ENCODE measurements at regions not wholly inside any gene's neighbourhood (a gene's known extent, or its start where the extent isn't known, plus 50 kb on each side); places are given as distances from the start of the nearest gene placed in this dataset.

DNA sequence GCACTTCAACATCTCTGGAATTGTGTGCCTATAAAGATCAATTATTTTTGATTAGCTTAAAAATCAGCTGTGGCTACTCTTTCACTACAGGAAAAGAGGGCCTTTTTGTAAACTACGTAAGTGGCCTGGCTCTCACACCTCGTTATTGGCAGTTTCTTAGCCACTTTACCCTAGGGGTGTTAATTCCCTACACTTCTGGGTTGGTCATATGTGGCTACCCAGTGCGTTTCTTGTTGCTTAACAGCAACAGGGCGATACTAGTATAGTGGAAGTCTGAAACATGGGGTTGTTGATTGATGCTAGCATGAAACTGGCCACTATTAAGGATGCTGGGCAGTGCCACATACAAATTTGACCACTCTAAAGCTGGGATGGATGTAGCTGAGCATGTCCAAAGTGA lies 174.7 kb upstream of the CDH12 start:
- no peaks in the 10 kb centered on the region for H3K4me1 ChIP-seq (ENCODE audit: insufficient read depth, low read length)
- ChIA-PET POLR2A (no interaction called here), CTCF (ENCODE audit: low intra/inter-chr PET ratio, low total read pairs) (no interaction called here)
- BruUV-seq (replicated peaks): no TSS peak
- H3K9ac ChIP-seq (ENCODE audit: insufficient read depth, low read depth, low read length): no peak overlapping the region
- H3K9me3 ChIP-seq (ENCODE audit: low read length): peaks cover 41% of the 10 kb centered on the region
- no peaks in the 10 kb centered on the region for H3K36me3 ChIP-seq (replicated peaks in 1 of 2; ENCODE audit: control insufficient read depth in 1 of 2, insufficient read depth in 2 of 2, low read length in 2 of 2)
- H3K27me3 ChIP-seq (ENCODE audit: control insufficient read depth in 1 of 2, insufficient read depth in 2 of 2, low read length in 2 of 2): no peaks in the 10 kb centered on the region
- intact Hi-C loops (cut with micrococcal nuclease; ENCODE audit: unreplicated experiment) (no loop called here), in situ Hi-C loops (cut with HindIII; ENCODE audit: extremely low pct_ligation_motif_present, low pct_unique_long_range_greater_than_20kb) (no loop called here)
- no peak overlapping the region for H3K4me2 ChIP-seq (ENCODE audit: low read depth, low read length)
- no peak overlapping the region for H3K27ac ChIP-seq (ENCODE audit: extremely low read length, insufficient read depth, low read length)
- no peaks in the 10 kb centered on the region for H3K79me2 ChIP-seq (ENCODE audit: insufficient read depth, low read length)
- FAIRE-seq: no peak
- no peak overlapping the region for H3K4me3 ChIP-seq (replicated peaks in 1 of 3; ENCODE audit: insufficient read depth in 1 of 3, low read depth in 2 of 3, low read length in 3 of 3)
- TF ChIP-seq TEAD2 (CRISPR knock-in tag; IDR thresholded peaks at IDR 0.05) (no peak), MIER3 (CRISPR knock-in tag; IDR thresholded peaks at IDR 0.05; ENCODE audit: borderline replicate concordance) (no peak), ZNF253 (CRISPR knock-in tag; IDR thresholded peaks at IDR 0.05; ENCODE audit: borderline replicate concordance) (no peak), ZNF180 (CRISPR knock-in tag; IDR thresholded peaks at IDR 0.05; ENCODE audit: borderline replicate concordance, low read depth) (no peak), FOXK2 (IDR thresholded peaks at IDR 0.05) (no peak), ZNF446 (CRISPR knock-in tag; IDR thresholded peaks at IDR 0.05) (no peak), ZNF691 (CRISPR knock-in tag; IDR thresholded peaks at IDR 0.05; ENCODE audit: borderline replicate concordance, low read depth) (no peak), ZNF44 (CRISPR knock-in tag; IDR thresholded peaks at IDR 0.05) (no peak)
- 18% methylated on average over 4 of the region's 4 CpGs for WGBS (ENCODE audit: low lambda C conversion rate)
- no peak overlapping the region for H2AFZ ChIP-seq (ENCODE audit: low read length)
- no peak for DNase-seq (ENCODE audit: low spot score)
- H4K20me1 ChIP-seq (ENCODE audit: insufficient read depth, low read length): no peaks in the 10 kb centered on the region
- no peak for ATAC-seq

GRCh38 chr5:23027331-23027730 lies 174.2 kb upstream of the CDH12 start:
- no peak for DNase-seq (ENCODE audit: low spot score)
- Histone ChIP-seq H2AFZ (ENCODE audit: low read length) (no peak overlapping the region), H3K36me3 (replicated peaks in 1 of 2; ENCODE audit: control insufficient read depth in 1 of 2, insufficient read depth in 2 of 2, low read length in 2 of 2) (no peaks in the 10 kb centered on the region), H3K9me3 (ENCODE audit: low read length) (peaks cover 41% of the 10 kb centered on the region), H3K9ac (ENCODE audit: insufficient read depth, low read depth, low read length) (no peak overlapping the region), H3K4me3 (replicated peaks in 1 of 3; ENCODE audit: insufficient read depth in 1 of 3, low read depth in 2 of 3, low read length in 3 of 3) (no peak overlapping the region), H3K4me2 (ENCODE audit: low read depth, low read length) (no peak overlapping the region), H4K20me1 (ENCODE audit: insufficient read depth, low read length) (no peaks in the 10 kb centered on the region), H3K79me2 (ENCODE audit: insufficient read depth, low read length) (no peaks in the 10 kb centered on the region), H3K27me3 (ENCODE audit: control insufficient read depth in 1 of 2, insufficient read depth in 2 of 2, low read length in 2 of 2) (no peaks in the 10 kb centered on the region), H3K4me1 (ENCODE audit: insufficient read depth, low read length) (no peaks in the 10 kb centered on the region), H3K27ac (ENCODE audit: extremely low read length, insufficient read depth, low read length) (no peak overlapping the region)
- POLR2A ChIA-PET: no interaction called here
- in situ Hi-C loops (cut with HindIII; ENCODE audit: extremely low pct_ligation_motif_present, low pct_unique_long_range_greater_than_20kb): no loop called here
- no peak for ATAC-seq
- CTCF ChIA-PET (ENCODE audit: low intra/inter-chr PET ratio, low total read pairs): no interaction called here
- TF ChIP-seq DNMT3B (CRISPR knock-in tag; conservative IDR thresholded peaks at IDR 0.05): no peak
- TF ChIP-seq ZSCAN31 (CRISPR knock-in tag; IDR thresholded peaks at IDR 0.05; ENCODE audit: low read depth): no peak
- TF ChIP-seq ZSCAN25 (CRISPR knock-in tag; IDR thresholded peaks at IDR 0.05): no peak
- TF ChIP-seq TBX2 (CRISPR knock-in tag; IDR thresholded peaks at IDR 0.05; ENCODE audit: borderline replicate concordance): no peak
- no peak for TF ChIP-seq ZNF773 (CRISPR knock-in tag; IDR thresholded peaks at IDR 0.05; ENCODE audit: borderline replicate concordance)
- TF ChIP-seq TCF7 (IDR thresholded peaks at IDR 0.05; ENCODE audit: low read depth): no peak
- TF ChIP-seq, protein P1, sequence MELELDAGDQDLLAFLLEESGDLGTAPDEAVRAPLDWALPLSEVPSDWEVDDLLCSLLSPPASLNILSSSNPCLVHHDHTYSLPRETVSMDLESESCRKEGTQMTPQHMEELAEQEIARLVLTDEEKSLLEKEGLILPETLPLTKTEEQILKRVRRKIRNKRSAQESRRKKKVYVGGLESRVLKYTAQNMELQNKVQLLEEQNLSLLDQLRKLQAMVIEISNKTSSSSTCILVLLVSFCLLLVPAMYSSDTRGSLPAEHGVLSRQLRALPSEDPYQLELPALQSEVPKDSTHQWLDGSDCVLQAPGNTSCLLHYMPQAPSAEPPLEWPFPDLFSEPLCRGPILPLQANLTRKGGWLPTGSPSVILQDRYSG (CRISPR knock-in tag; IDR thresholded peaks at IDR 0.05): no peak
- no peak for TF ChIP-seq ZNF788 (CRISPR knock-in tag; IDR thresholded peaks at IDR 0.05; ENCODE audit: borderline replicate concordance)
- no peak for TF ChIP-seq ZNF446 (CRISPR knock-in tag; IDR thresholded peaks at IDR 0.05)
- WGBS (ENCODE audit: low lambda C conversion rate): 27% methylated on average over 2 of the region's 2 CpGs
- FAIRE-seq: no peak
- intact Hi-C loops (cut with micrococcal nuclease; ENCODE audit: unreplicated experiment): no loop called here
- no TSS peak for BruUV-seq (replicated peaks)

Data from HepG2 (cell line).